Stimulated activated CD4-positive, alpha-beta T cell treated with anti-CD3 and anti-CD28 coated beads, TNF-alpha, amount 100 ng/mL, for 24 hours (primary cell): ENCODE measurements at regions not wholly inside any gene's neighbourhood (a gene's known extent, or its start where the extent isn't known, plus 50 kb on each side); places are given as distances from the start of the nearest gene placed in this dataset.
"Not testable (repeated sequence)": the region's sequence is repeated elsewhere in the genome, so short reads cannot be mapped to it uniquely, and the experiment has no call there.

ENCODE experiments used
- DNase-seq, 3 experiments: peaks; one replicate each; pipeline ENCODE4 v3.0.0-alpha.2; 2020; ENCODE audit warnings: low read depth in 3 of 3

DNA sequence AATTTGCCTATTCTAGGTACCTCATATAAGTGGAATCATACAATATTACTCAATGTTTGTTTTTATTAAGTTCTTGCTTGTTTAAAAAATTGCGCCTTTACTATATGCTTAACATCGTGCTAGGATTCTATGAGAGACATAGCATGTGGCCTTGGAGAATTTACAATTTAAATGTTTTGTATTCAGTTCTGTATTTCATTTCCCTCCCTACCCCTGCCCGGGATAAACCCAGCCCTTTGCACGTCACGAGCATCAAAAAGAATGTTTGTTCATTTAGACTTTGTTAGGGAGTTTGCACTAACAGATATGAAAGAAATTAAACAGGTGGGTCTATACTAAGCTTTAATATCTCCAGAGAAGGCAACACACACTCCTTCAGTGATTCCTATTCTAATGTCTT is 75.7 kb downstream of the C18orf54 start:
- no peak for DNase-seq

DNA sequence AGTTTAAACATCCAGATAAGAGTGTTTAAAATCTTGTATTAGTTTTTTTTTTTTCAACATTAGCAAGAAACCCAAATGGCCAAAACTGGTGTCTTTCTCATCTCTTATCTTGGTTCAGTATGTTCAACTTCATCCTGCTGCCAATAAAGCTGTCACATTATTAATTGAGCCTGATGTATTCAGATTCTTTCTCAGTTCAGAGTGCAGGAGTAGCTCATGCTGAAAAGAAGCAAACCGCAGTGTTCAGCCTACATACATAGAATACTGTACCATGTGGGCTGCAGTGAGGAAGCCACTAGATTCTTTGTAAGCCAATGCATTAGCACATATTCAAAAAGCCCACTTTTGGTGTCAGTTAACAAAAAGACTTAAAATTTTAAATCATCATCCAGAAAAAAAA is 76.2 kb downstream of the C18orf54 start:
- DNase-seq = no peak

DNA sequence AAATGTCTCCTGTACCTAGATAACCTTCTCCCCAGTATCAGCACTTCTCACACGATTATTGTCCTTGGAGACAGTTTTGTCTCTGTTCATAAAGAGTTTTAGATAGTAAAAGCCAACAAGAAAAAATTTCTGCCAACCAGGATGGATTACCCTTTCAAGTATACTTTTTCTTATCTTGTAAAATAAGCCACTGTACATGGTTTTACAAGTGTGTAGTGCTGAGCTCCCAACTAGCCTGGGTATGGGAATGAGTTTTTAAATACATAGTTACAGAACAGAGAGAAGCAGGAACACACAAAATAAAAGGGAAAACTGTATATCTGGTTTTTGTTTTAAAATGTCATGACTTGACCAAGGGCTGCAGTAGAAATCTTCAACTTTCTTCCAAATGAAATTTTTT is 76.7 kb downstream of the C18orf54 start:
- no peak for DNase-seq

DNA sequence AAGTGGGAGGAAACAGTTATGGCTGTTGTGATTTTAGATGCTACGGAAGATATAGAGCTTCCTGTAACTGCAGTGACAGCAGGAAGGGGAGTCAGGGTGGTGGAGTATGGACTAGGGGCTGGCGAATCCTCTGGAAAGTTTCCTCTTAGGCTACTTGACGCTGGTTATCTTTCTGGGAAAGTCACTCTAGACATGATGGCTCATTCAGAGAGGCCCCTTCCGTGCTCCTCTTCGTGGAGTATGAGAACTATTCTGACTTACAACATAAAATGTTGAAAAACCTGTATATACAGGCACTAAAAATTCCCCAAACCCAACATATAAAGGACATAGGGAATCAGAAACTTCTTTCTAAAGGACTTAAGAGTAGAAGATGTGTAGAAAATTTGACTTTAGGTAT is 78.8 kb downstream of the C18orf54 start:
- DNase-seq = no peak

DNA sequence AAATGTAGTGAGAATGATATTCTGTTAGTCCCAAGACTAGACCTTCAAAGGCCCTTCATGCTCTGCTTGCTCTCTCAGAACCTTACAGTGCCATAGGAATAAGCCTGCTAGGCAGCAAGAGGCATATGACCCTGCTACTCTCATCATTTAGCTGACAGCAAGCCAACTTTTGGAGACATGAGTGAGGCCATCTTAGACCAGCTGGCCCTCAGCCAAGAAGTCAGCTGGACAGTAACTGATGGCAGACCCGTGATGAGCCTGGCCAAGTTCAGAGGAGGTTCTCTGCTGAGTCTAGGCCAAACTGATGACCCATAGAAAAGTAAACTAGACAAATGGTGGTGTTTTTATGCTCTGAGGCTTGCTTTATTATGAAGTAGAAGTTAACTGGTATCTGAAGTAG is 82.6 kb downstream of the C18orf54 start:
- no peak for DNase-seq

DNA sequence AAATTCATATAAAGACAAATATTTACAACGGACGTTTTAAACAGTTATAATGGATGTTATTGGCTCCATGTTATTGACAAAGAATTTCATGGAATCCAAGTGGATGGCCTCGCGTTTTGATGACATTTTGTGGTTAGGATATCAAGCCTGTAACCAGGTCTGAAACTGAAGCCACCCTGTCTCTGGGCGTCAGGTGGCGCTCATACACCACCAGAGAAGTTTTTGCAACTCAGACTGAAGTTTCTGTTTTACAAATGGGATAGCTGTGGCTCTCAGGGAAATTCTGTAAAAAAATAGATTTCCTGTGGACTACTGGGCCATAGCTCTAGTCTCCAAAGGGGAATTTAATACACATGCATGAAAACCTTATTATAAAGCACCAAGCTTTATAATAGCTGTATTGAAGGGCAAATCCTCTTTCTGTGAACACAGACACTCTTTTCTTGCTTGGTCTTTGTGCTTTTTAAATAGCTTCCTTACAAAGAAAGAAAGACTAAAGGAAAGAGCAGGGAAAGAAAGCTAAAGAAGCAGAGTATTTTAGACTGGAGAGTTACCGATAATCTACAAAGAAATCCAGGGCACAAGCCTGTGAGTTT is 86.7 kb downstream of the C18orf54 start:
- peak in 1 of 3 experiments; percentile 30 for DNase-seq

DNA sequence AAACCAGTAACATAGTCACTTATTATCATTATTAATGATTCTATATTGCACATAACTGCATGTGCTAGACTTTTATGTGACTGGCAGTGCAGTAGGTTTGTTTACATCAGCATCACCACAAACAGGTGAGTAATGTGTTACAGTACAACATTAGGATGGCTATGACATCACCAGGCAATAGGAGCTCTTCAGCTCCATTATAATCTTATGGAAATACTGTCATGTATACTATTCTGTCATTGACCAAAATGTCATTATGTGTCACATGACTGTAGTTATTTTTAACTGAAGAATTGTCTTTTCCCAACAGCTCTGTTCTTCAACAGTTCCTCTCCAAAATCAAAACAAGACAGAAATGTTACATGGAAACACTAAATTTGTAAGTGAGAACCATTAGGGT is 96.3 kb downstream of the C18orf54 start:
- no peak for DNase-seq

DNA sequence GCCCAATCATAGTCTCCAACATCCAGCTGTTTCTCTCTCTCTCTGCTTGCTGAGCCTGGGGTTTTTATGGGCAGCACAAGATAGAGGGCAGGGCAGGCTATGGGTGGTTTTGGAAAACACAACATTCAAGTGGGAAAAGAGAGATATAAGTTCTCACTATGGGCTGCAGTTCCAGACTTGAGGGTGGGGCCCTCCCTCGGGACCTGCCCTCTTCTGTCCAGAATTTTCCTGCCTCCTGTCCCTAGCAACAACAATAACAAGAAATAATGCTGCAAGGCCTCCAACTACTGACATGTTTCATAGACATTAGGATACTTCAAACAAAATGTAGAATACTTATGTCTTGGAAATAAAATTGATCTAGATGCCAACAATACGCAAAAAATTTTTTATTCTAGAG is 107.8 kb downstream of the C18orf54 start:
- no peak for DNase-seq

DNA sequence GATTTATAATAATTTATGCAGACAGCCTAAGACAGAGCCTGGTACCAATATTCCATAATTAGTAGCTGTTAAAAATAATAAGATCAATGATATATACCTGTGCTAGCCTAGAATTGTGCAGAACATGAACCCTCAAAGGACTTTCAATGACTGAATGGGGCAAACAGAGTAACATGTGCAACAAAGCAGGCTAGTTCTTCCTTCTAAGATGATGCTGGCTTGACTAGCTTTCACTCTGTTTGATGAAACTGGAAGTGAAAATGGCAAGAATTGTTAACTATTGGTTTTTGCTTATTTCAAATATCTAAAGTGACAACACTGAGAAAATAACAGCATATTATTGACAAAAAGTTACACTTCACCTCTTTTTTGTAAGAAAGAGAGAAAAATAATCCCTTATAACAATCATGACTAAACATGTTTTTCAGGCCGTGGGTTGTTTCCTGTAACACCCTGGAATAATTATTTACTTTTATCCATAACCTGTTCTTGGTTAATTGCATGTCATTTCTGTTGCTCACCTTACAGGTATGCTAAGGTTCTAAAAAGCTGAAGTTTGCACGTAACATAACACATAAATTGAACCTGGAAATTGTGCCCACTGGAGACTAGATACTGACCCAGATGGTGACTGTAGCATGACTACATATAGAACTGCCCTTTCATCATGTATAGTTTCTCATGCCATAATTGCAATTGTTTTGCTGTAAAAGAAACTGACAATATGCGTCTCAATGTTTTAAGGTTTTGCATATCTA is 108.7 kb downstream of the C18orf54 start:
- DNase-seq = no peak

DNA sequence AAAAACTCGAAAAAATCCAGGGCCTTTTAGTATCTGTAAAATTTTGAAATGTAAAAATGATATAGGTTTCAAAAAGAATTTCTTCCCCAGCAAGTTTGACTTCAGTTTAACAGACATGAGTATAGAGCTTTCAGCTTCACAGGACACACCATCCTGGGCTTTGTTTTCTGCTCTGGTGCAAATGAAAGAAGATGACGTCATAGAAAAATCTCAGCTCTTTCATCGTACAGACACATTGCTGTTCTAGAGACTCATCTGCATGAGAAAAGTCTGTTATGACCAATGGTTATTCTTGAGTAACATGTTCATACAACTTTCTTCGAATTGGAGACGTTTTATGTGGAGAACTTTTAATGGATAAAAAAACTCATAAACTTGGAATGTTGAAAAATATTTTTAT is 111.7 kb upstream of the DYNAP start:
- no peak for DNase-seq

DNA sequence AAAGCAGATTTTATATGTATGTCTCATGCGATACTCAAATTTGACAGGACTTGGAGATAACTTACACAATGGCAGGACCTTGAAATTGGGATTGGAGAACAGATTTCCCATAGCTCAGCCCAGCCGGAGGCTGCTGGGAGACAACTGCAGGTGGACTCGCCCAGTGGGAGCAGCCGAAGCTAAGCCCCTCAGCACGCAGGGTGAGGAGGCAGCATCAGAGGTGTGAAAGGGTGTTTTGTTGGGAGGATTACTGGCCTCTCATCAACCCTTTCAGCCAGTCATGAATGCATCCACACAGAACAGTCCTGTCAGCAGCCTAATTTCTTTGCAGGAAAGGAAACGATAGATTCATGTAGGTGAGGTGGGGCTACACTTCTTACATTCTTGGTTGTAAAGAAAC is 110.4 kb upstream of the DYNAP start:
- DNase-seq = no peak

DNA sequence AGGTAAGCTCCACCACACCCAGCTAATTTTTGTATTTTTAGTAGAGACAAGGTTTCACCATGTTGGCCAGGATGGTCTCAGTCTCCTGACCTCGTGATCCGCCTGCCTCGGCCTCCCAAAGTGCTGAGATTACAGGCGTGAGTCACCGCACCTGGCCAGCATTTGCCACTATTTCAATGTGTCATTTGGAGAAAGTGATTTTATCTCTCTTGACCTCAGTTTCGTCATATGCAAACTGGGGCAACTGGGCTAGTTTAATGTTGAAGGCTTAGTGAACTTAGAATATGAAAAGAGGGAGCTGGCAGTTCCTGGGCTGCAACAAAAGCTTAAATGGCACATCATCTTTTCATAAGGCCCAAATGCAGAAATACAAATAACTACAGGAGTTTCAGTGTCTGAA is 88.6 kb upstream of the DYNAP start:
- not testable (repeated sequence) for DNase-seq

DNA sequence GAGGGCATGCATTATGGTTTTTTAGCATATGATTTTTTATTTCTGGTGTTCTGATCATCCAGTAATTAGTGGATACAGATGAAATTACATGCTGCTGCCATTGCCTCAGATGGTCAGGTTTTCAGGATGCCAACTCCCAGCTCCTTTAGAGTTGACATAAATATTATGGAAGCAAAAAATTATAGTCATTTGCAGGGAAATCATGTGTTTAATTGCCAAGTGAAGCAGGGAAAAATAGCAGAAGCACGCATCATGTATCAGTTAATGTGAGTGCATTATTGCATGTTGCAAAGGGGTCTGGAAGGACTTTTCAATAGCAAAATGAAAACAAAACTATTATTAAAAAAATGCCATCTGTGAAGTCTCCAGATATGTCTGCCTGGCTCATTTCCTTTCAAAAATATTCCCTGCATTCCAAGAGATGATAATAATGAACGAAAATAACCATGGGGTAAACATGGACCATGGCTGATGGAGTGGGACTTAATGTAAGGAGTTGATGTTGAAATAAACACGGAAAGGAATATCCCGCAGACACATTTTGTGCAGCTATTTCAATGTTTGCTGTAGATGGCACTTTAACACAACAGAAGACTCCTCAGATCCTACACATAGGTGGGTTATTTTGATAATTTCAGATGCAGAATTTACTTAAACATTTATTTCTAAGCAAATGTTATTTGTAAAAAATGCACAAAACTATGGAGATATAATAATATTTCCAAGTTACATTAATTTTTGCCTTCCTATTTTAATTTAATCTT is 87.7 kb upstream of the DYNAP start:
- DNase-seq = no peak

DNA sequence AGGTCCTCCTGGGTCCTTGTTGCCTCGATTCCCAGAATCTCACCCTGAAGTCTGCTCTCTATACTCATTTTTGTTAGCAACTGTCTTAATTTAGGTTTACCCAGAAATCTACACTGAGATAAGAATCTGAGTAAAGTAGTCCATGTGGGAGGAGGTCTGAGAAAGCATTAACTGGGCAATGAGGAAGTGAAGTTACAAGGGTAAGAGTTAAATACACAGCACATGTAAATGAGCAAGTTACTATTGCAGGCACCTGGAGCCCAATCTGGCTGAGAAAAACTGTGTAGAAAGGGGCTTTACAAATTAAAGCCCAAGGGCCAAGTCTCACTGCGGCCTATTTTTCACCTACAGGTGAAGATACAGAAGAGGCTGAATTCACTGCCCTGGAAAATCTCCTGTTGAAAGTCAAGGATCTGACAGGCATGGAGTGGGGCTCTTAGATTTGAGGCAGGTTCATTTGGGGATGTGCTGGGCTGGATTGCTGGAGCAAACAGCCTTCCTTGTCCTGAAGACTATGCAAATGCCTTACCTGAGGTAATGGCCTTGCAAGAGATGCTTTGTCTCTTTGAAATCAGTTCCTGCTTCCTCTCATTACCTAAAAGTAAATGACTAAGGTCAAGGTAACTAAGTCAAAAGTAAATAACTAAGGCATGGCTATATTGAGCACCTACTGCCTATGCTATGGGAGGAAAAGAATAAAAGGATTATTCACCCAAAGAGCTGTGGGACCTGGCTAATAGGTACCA is 84.4 kb upstream of the DYNAP start:
- no peak for DNase-seq

DNA sequence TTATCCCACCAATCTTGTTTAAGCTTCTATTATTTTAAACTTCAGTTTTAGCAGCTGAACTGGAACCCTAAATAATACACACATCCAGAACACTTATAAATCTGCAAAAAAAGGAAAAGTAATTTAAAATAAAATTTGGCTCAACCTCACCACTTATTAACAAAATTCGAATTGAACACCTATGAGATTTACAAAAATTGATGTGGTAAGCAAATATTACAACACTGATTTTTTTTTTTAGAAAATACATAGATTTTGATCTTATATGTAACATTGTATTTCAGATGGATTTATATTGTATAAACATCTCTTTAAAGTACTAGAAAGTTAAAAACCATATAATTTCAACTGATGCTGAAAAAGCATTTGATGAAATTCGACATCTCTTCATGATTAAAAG is 81.3 kb upstream of the DYNAP start:
- DNase-seq = no peak

DNA sequence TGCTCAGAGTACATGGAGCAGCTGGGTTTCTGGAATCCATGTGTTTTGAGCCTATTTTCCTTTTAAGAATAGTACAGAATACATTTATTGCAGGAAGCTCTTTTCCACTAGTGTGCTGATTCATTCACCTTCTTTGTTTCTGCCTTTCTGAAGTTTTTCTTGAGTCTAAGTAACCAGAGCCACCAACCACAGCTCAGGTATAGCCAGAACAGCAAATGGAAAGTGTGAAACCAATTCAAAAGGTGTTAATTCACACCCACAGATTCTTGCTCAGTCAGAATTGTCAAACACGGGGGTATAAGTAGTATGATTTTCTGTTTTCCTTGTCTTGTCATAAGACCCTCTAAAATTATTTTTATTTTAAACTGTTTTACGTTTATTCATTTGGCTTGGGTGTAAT is 75.9 kb upstream of the DYNAP start:
- no peak for DNase-seq

DNA sequence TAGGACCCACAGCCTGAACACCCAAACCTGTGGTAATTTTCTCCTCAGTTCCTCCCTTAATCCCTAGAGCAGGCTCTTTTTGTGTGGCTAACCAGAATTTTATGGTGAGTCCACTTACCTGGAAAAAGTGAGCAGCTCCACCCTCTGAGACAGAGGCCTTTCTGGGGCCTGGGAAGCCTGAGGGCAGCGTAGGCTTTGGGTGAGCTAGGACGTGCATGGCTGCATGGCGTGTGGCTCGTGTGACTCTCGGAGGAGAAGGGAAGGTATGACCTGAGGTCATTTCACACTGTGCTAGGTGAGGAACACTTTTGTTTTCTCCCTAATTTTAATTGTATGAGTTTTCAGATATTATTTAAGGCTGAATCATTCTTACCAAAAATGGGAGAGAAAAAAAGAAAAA is 73.5 kb upstream of the DYNAP start:
- no peak for DNase-seq

DNA sequence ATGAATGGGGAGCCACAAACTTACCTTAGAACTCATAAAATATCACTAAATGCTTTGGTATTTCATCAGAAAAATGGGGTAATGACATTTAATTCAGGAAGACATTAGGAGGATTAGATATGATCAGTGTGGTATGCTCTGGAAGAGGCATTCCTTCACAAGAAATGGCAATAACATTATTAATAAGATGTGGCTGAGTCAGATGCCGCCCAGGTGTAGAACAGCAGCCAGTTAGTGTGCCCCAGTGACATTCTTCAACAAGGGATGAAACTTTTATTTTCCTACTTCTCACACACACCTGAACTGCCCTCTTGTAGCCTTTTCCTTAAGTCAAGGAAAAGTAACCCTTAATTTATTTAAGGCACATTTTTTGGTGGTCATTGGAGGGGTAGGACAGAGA is 69.2 kb upstream of the DYNAP start:
- DNase-seq = no peak

DNA sequence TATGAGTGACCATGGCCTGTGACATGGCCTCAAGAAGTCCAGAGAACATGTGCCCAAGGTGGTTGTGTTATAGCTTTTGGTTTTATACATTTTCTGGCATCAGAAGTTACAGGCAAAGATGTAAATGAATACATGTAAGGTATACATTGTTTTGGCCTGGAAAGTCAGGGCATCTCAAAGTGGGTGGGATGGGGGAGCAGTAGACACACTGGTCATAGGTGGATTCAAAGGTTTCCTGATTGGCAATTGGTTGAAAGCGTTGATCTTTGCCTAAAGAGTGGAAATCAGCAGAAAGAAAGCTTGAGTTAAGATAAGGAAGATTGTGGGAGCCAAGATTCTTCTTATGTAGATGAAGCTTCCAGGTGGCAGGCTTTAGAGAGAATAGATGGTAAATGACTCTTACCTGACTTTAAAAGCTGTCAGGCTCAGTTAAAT is 62.1 kb upstream of the DYNAP start:
- no peak for DNase-seq

DNA sequence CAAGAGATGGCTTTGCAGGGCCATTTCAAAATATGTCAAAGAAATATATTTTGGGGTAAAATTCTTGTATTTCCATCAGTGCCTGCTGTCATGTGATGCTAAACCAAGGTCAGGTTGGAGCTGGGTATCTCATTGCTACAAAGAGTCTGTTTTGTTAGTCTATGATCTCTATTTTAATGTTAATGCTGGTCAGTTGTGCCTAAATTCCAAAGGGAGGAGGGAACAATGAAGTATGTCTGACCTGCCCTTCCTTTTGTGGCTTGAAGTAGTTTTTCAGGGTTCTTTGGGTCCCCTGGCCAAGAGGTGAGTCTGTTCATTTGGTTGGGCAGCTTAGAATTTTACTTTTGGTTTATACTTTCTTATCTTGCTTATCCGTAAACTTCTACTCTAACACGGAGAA is 61.6 kb upstream of the DYNAP start:
- no peak for DNase-seq

DNA sequence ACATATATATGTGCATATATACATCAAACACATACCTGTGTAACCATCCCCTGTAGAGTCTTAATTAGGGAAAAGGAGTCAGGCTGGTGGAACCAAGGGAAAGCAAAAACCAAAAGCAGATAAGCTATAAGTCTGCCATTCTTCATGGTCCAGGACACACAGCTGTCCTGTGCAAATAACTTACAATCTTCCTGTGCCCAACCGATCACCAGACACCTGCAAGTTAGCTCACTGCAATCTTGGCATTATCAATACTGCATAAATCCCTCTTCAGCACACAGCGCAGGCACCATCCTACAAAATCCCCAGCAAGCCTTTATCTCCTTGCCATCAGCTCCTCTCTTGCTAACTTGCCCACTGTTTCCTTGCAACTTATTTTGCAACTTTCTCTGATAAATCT is 60.8 kb upstream of the DYNAP start:
- DNase-seq = no peak

DNA sequence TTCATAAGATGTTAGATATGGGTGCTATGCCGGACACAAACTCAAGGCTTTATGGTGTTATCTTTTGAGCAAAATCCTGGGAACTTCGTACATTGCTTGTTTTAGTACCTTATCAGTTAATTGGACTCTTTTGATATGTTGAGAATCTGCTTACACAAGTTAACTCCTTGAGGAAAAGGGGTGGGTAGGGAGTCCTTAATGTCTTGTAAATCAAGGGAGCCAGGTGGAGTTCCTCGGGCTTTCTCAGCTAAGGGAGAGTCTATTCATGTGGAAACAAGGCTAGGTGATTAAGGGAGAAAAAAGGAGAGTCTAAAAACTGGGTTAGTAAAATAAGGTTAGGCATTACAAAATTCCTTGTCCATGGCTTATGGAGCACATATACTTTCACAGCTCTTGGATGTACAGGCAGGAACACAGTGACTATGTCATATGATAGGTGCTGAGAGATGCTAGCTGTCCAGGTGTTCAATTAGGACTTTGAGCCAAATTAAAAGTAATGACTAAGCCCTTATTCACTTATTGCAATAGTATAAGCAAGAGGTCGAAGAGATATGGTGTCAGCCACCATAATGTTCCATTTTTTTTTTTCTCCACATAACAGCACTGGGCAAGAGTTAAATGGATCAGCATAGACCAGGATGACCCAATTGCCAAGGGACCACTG is 59.5 kb upstream of the DYNAP start:
- no peak for DNase-seq
